Cardiac fibroblast (primary cell): ENCODE measurements at regions not wholly inside any gene's neighbourhood (a gene's known extent, or its start where the extent isn't known, plus 50 kb on each side); places are given as distances from the start of the nearest gene placed in this dataset.

Source experiments
- DNase-seq, 2 donors: peaks; one replicate each; pipeline versions ENCODE4 v3.0.0 to v3.0.0-alpha.2; 2010; ENCODE audit warnings: low read depth in 2 of 2
- H3K4me3 ChIP-seq, 2 donors: replicated peaks in 1 of 2; 1 replicate in 1 of 2; 2 replicates in 1 of 2; pipeline ENCODE4 v1.5.1; 2011; ENCODE audit warnings: low read depth in 2 of 2, low read length in 2 of 2, mild to moderate bottlenecking in 2 of 2, moderate library complexity in 1 of 2
- TF ChIP-seq, protein P1 (sequence below): IDR thresholded peaks from one replicate; pipeline ENCODE4 v1.5.1; 2011; ENCODE audit warnings: low read depth, mild to moderate bottlenecking, low read length, inconsistent platforms

DNA sequence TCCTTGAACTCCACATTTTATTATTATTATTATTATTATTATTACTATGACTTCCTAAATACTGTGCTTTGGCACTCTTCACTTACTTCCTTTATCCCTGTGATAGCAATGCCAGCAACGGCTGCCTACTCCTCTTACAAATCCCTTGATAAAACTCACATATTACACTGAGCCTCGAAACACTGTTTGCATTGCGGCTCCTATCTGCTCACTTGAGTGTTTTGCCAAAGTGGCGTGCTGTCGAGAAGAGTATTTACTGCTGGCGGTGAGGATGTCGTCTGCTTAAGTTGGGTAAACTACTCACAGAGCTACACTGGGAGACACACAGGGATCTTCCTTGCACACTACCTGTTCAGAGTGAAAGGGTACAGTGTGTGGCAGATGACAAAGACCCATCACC lies 143.4 kb upstream of the VCX3A start:
- TF ChIP-seq, protein P1, sequence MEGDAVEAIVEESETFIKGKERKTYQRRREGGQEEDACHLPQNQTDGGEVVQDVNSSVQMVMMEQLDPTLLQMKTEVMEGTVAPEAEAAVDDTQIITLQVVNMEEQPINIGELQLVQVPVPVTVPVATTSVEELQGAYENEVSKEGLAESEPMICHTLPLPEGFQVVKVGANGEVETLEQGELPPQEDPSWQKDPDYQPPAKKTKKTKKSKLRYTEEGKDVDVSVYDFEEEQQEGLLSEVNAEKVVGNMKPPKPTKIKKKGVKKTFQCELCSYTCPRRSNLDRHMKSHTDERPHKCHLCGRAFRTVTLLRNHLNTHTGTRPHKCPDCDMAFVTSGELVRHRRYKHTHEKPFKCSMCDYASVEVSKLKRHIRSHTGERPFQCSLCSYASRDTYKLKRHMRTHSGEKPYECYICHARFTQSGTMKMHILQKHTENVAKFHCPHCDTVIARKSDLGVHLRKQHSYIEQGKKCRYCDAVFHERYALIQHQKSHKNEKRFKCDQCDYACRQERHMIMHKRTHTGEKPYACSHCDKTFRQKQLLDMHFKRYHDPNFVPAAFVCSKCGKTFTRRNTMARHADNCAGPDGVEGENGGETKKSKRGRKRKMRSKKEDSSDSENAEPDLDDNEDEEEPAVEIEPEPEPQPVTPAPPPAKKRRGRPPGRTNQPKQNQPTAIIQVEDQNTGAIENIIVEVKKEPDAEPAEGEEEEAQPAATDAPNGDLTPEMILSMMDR, result no peak
- no peak for DNase-seq
- H3K4me3 ChIP-seq, result no peak overlapping the region

DNA sequence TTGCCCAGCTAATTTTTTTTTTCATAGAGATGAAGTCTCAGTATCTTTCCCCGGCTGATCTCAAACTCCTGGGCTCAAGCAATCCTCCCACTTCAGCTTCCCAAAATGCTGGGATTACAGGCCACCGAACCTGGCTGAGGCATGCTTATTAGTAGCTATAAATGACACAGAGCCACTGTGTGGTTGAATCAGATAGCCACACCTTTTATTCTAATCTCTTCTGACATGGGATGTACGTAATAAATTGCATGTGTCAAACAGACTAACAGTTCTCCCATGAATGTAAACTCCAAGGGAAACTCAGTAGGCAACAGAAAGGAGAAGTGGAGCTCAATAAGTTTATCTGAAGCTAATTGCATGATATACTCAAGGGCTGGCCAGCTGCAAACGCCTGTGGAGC lies 139.8 kb upstream of the VCX3A start:
- no peak for DNase-seq
- TF ChIP-seq, protein P1, result no peak
- no peak overlapping the region for H3K4me3 ChIP-seq

DNA sequence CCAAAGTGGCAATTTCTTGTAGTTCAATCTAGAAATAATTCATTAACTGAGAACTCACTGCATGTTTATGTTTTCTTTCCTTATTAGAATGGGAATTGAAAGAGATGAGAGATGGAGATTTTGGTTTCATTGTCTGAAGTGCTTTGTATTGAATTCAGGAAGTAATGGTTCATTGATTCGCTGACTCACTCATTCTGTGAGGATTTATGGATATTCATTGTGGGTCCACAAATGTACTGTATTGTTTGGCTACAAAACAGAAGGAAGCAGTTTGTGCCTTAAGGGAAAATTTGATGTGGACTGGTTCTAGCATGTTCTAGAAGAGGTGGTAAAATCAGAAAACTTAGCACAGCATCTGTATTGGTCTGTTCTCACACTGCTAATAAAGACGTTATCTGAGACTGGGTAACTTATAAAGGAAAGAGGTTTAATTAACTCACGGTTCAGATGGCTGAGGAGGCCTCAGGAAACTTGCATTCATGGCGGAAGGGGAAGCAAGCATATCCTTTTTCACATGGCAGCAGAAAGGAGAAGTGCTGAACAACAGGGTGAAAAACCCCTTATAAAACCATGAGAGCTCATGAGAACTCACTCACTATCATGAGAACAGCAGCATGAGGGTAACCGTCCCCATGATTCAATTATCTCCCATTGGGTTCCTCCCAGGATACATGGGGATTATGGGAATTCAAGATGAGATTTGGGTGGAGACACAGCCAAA lies 132.3 kb upstream of the VCX3A start:
- DNase-seq, result no peak
- TF ChIP-seq, protein P1, result no peak
- H3K4me3 ChIP-seq, result no peak overlapping the region

- no peak for DNase-seq
- no peak overlapping the region for H3K4me3 ChIP-seq
- TF ChIP-seq, protein P1, result no peak
These were observed 131.7 kb upstream of the VCX3A start for GRCh38 chrX:6666624-6667023.

DNA sequence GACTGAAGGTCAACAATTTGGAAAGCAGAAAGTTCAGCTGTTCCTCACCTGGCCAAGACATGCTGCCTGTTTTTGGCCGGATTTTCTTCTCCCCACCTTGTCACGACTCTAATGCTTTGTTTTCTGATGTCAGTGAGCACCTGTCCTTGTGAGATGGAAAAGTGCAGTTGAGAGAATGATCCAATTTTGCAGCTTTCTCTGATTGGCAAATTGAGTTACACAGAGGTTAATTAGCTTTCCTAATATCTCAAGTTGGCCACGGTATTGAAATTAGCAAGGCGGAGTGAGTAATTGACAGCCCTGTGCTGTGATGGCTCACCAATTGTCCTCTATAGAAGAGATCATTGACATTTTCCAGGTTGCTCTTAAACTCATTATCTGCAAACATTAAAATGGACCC lies 126.8 kb upstream of the VCX3A start:
- no peak for DNase-seq

DNA sequence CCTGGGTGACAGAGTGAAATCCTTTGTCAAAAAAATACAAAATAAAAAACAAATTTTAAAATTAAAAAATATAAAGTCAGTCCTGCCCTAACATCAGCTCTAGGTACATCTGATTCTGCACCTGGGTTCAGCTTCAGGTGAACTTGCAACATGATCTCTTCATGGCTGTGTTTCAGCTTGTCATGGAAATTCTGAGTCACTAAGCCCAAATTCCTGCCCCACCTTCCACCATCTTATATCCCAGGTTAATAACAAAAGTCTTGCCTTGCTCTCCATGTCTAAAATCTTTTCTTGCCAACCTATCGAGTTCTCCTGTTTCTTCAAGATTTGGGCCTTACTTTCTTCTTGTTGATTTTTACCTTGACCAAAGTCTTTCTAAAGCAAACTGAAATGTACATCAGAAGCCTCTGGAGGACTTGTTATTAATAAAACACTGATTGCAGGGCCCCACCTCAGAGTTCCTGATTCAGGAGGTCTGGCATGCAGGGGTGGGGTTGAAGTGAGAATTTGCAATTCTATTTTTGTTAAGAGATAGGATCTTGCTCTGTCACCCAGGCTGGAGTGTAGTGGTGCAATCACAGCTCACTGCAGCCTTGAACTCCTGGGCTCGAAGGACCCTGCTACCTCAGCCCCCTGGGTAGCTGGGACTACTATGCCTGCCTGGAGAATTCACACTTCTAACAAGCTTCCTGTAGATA lies 125.8 kb upstream of the VCX3A start:
- TF ChIP-seq, protein P1, result no peak
- H3K4me3 ChIP-seq, result no peak overlapping the region
- no peak for DNase-seq

More for the DNA sequence above, 126.8 kb upstream of the VCX3A start:
- no peak overlapping the region for H3K4me3 ChIP-seq
- TF ChIP-seq, protein P1, result no peak
